ENCODE measurements at regions not wholly inside any gene's neighbourhood (a gene's known extent, or its start where the extent isn't known, plus 50 kb on each side); places are given as distances from the start of the nearest gene placed in this dataset.
A peak's percentile ranks its signal among the peaks of the same experiment; 100 is the strongest.

- Mint-ChIP-seq H3K9me3 (ENCODE audit: unreplicated experiment) (no peaks in the 10 kb centered on the region), H3K4me1 (ENCODE audit: insufficient read depth, unreplicated experiment) (no peaks in the 10 kb centered on the region), H3K27me3 (ENCODE audit: insufficient read depth, unreplicated experiment) (peaks cover 46% of the 10 kb centered on the region), H3K27ac (ENCODE audit: low read depth, unreplicated experiment) (no peak overlapping the region), H3K4me3 (ENCODE audit: unreplicated experiment) (no peak overlapping the region), H3K36me3 (ENCODE audit: insufficient read depth, unreplicated experiment) (no peaks in the 10 kb centered on the region)
- no peak for DNase-seq (ENCODE audit: unreplicated experiment)
- ChIA-PET POLR2A (no interaction called here), CTCF (no interaction called here)
- no TSS peak for BruUV-seq (replicated peaks)
- TF ChIP-seq CTCF (IDR thresholded peaks at IDR 0.05; ENCODE audit: unreplicated experiment) = no peak
- intact Hi-C loops (cut with micrococcal nuclease) = no loop called here
These were observed 627.4 kb downstream of the CDH26 start for GRCh38 chr20:60585651-60586050.

DNA sequence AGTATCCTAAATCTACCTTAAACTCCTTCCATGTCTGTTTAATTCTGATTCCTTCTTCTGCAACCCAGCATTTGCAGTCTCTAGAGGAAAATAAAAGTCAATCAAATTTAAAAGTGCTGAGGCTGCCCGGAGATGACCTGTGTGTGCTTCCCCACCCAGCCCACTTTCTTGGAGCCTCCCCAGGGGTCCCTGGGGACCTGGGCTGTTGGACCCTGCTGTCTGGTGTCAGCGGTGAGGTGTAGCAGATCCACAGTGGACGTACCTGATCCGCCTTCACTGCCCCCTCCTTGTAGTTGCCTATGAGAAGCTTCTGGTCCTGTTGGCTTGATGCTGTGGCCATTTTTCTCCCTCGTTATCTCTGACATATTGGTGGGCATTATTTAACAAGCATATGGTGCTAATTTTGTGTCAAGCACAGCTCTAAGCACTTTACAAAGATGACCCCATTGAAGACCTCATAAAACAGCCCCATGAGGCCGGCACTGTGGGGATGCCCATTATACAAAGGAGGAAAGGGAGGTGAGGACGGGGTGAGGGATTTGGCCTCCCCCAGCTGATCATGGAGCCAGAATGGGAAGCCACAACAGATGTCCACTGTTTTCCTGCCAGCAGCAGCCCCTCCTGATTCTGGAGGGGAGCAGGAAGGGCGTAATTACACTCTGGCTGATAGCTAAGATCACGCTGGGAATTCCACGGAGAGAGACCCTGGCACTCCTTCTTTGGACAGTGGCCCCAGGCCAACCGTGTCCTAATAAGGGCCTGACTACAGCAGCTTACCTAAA is 628.2 kb downstream of the CDH26 start:
- Mint-ChIP-seq H3K27ac (ENCODE audit: low read depth, unreplicated experiment) (no peak overlapping the region), H3K27me3 (ENCODE audit: insufficient read depth, unreplicated experiment) (peaks cover 46% of the 10 kb centered on the region), H3K9me3 (ENCODE audit: unreplicated experiment) (no peaks in the 10 kb centered on the region), H3K4me3 (ENCODE audit: unreplicated experiment) (no peak overlapping the region), H3K36me3 (ENCODE audit: insufficient read depth, unreplicated experiment) (no peaks in the 10 kb centered on the region), H3K4me1 (ENCODE audit: insufficient read depth, unreplicated experiment) (no peaks in the 10 kb centered on the region)
- intact Hi-C loops (cut with micrococcal nuclease) = no loop called here
- no TSS peak for BruUV-seq (replicated peaks)
- ChIA-PET CTCF (no interaction called here), POLR2A (no interaction called here)
- DNase-seq (ENCODE audit: unreplicated experiment) = no peak
- TF ChIP-seq CTCF (IDR thresholded peaks at IDR 0.05; ENCODE audit: unreplicated experiment) = no peak

GRCh38 chr20:60587986-60588385 is 629.8 kb downstream of the CDH26 start:
- POLR2A ChIA-PET = no interaction called here
- DNase-seq (ENCODE audit: unreplicated experiment) = no peak
- intact Hi-C loops (cut with micrococcal nuclease) = no loop called here
- no peaks in the 10 kb centered on the region for H3K36me3 Mint-ChIP-seq (ENCODE audit: insufficient read depth, unreplicated experiment)
- peaks cover 44% of the 10 kb centered on the region for H3K27me3 Mint-ChIP-seq (ENCODE audit: insufficient read depth, unreplicated experiment)
- H3K4me3 Mint-ChIP-seq (ENCODE audit: unreplicated experiment) = no peak overlapping the region
- no peaks in the 10 kb centered on the region for H3K9me3 Mint-ChIP-seq (ENCODE audit: unreplicated experiment)
- H3K4me1 Mint-ChIP-seq (ENCODE audit: insufficient read depth, unreplicated experiment) = no peaks in the 10 kb centered on the region
- BruUV-seq (replicated peaks) = no TSS peak
- CTCF ChIA-PET = no interaction called here
- H3K27ac Mint-ChIP-seq (ENCODE audit: low read depth, unreplicated experiment) = no peak overlapping the region
- no peak for TF ChIP-seq CTCF (IDR thresholded peaks at IDR 0.05; ENCODE audit: unreplicated experiment)

- no peaks in the 10 kb centered on the region for H3K9me3 Mint-ChIP-seq (ENCODE audit: unreplicated experiment)
- H3K36me3 Mint-ChIP-seq (ENCODE audit: insufficient read depth, unreplicated experiment) = no peaks in the 10 kb centered on the region
- DNase-seq (ENCODE audit: unreplicated experiment) = peak; percentile 43
- no peaks in the 10 kb centered on the region for H3K4me1 Mint-ChIP-seq (ENCODE audit: insufficient read depth, unreplicated experiment)
- H3K27me3 Mint-ChIP-seq (ENCODE audit: insufficient read depth, unreplicated experiment) = peaks cover 40% of the 10 kb centered on the region
- intact Hi-C loops (cut with micrococcal nuclease) = no loop called here
- no TSS peak for BruUV-seq (replicated peaks)
- no peak for TF ChIP-seq CTCF (IDR thresholded peaks at IDR 0.05; ENCODE audit: unreplicated experiment)
- no peak overlapping the region for H3K27ac Mint-ChIP-seq (ENCODE audit: low read depth, unreplicated experiment)
- CTCF ChIA-PET = no interaction called here
- POLR2A ChIA-PET = interaction anchor here (0.6 kb wide), 1 partner anchor 345 kb away, joined by 3 read pairs; no protein-coding TSS in a partner anchor
- no peak overlapping the region for H3K4me3 Mint-ChIP-seq (ENCODE audit: unreplicated experiment)
These were observed 631.4 kb downstream of the CDH26 start for GRCh38 chr20:60589623-60590022.
